ENCODE measurements at regions not wholly inside any gene's neighbourhood (a gene's known extent, or its start where the extent isn't known, plus 50 kb on each side); places are given as distances from the start of the nearest gene placed in this dataset.

GRCh38 chr2:212732860-212733259 is 194.3 kb upstream of the ERBB4 start (continued):
- TF ChIP-seq XRCC5 (IDR thresholded peaks at IDR 0.05; ENCODE audit: low read depth, low read length): no peak

- CTCF ChIA-PET (ENCODE audit: low intra/inter-chr PET ratio): no interaction called here
- DNase-seq (ENCODE audit: extremely low read depth in 1 of 4, low spot score in 3 of 4) (no peak), ATAC-seq (no peak), FAIRE-seq (no peak)
- no peaks in the 10 kb centered on the region for H3K9me1 ChIP-seq (ENCODE audit: control insufficient read depth, insufficient read depth, low read length)
- H3K4me3 ChIP-seq: no peak overlapping the region
- H3K79me2 ChIP-seq (ENCODE audit: control insufficient read depth, insufficient read depth, low read length): no peaks in the 10 kb centered on the region
- intact Hi-C loops (cut with micrococcal nuclease): no loop called here
- no peaks in the 10 kb centered on the region for H3K4me1 ChIP-seq (replicated peaks in 1 of 2; ENCODE audit: control insufficient read depth in 2 of 2, insufficient read depth in 2 of 2, low read length in 2 of 2)
- H3K36me3 ChIP-seq (ENCODE audit: control insufficient read depth, insufficient read depth, low read length): no peaks in the 10 kb centered on the region
- H3K4me2 ChIP-seq (ENCODE audit: insufficient read depth, low read length): no peak overlapping the region
- H3K27me3 ChIP-seq (ENCODE audit: control insufficient read depth in 2 of 2, insufficient read depth in 2 of 2, low read length in 2 of 2): no peaks in the 10 kb centered on the region
- POLR2A ChIA-PET: no interaction called here
- in situ Hi-C loops (cut with MboI): no loop called here
- H4K20me1 ChIP-seq (replicated peaks; ENCODE audit: control insufficient read depth, insufficient read depth, low read length): no peaks in the 10 kb centered on the region
- H3K9ac ChIP-seq (ENCODE audit: insufficient read depth in 1 of 2, low read depth in 2 of 2, low read length in 2 of 2): no peak overlapping the region
- no peak overlapping the region for H3K27ac ChIP-seq (ENCODE audit: extremely low read depth, low read depth, low read length)
- no peaks in the 10 kb centered on the region for H3K9me3 ChIP-seq (replicated peaks; ENCODE audit: control insufficient read depth, insufficient read depth, low read depth, low read length)
- no peak overlapping the region for H2AFZ ChIP-seq (ENCODE audit: low read depth, low read length)
- no TSS peak for BruUV-seq (replicated peaks)
- WGBS (ENCODE audit: insufficient coverage, low coverage, missing lambda C conversion rate): 0% methylated on average over 2 of the region's 2 CpGs
- no peak for TF ChIP-seq EZH2 (IDR thresholded peaks at IDR 0.05; ENCODE audit: borderline replicate concordance, low read depth, low read length)
- no peak for TF ChIP-seq SIRT6 (IDR thresholded peaks at IDR 0.05; ENCODE audit: low read depth, low read length)
- TF ChIP-seq THRB (CRISPR knock-in tag; conservative IDR thresholded peaks at IDR 0.05): no peak
- no peak for TF ChIP-seq ZNF174 (CRISPR knock-in tag; IDR thresholded peaks at IDR 0.05)
- no peak for TF ChIP-seq MAFF (IDR thresholded peaks at IDR 0.05; ENCODE audit: low read length)
- no peak for TF ChIP-seq LCOR (CRISPR knock-in tag; IDR thresholded peaks at IDR 0.05)
- TF ChIP-seq TFAM (CRISPR knock-in tag; conservative IDR thresholded peaks at IDR 0.05): no peak
These were observed 192.4 kb upstream of the ERBB4 start for GRCh38 chr2:212730994-212731393.

All from K562 (cell line).